GM18861 (cell line): ENCODE measurements at regions not wholly inside any gene's neighbourhood (a gene's known extent, or its start where the extent isn't known, plus 50 kb on each side); places are given as distances from the start of the nearest gene placed in this dataset.
"Not testable (repeated sequence)": the region's sequence is repeated elsewhere in the genome, so short reads cannot be mapped to it uniquely, and the experiment has no call there.

ENCODE experiments used
- ATAC-seq: cut with Tn5 transposase; IDR thresholded peaks from one replicate; pipeline ENCODE4 v1.9.1; 2021; ENCODE audit not compliant: unreplicated experiment

GRCh38 chr11:34001557-34002064 lies 49.9 kb upstream of the CAPRIN1 start:
- no peak for ATAC-seq

- ATAC-seq, result no peak
These were observed 52.1 kb upstream of the CAPRIN1 start for GRCh38 chr11:33999393-33999792.

GRCh38 chr11:33997584-33998251 lies 53.8 kb upstream of the CAPRIN1 start:
- no peak for ATAC-seq

DNA sequence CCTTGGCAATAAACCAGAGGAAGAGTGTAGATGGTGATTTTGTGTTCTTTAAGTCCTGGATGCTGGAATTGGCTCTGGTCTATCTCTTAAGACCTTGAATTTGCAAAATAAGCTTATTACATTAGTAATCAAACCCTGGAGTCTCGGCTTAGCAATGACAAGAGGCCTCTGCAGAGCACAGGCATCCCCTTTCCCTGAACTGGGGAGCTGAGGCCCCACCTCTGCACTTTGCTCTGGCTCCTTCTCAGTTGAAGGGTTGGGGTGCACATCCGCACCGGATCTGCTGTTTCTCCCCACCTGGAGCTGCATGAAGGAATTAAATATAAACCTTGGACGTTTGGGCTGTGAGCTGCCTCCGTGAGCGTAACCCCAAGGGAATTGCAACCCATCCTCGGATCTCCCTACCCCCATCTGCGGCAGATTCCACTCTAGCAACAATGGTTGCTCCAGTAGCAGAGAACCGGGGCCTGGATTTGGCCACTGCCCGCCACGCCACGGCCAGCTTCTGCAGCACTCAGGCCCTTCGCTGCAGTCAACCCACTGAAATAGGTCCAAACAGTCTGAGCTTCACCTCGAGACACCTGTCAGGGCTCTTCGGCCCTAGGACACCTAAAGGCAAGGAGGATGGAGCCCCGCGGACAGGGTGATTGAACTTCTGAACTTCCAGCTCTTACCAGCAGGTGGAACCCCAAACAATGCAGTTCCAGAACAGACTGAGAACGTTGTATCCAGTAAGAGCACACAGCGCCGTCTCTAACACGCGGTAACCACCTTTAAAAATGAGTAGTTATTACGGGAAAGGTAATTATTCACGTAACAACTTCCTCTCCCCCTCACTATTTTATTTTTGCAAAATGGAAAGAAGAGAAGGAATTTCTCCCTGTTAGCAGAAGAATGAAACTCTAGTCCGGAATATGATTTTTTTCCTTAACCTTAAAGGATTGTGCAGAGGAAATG lies 54.8 kb upstream of the CAPRIN1 start:
- peak; percentile 65 for ATAC-seq

- no peak for ATAC-seq
These were observed 56.6 kb upstream of the CAPRIN1 start for GRCh38 chr11:33994937-33995336.

- not testable (repeated sequence) for ATAC-seq
These were observed 60.4 kb upstream of the CAPRIN1 start for GRCh38 chr11:33991136-33991535.

- not testable (repeated sequence) for ATAC-seq
These were observed 61.4 kb upstream of the CAPRIN1 start for GRCh38 chr11:33990131-33990530.

- ATAC-seq, result no peak
These were observed 62.1 kb upstream of the CAPRIN1 start for GRCh38 chr11:33989461-33989860.

DNA sequence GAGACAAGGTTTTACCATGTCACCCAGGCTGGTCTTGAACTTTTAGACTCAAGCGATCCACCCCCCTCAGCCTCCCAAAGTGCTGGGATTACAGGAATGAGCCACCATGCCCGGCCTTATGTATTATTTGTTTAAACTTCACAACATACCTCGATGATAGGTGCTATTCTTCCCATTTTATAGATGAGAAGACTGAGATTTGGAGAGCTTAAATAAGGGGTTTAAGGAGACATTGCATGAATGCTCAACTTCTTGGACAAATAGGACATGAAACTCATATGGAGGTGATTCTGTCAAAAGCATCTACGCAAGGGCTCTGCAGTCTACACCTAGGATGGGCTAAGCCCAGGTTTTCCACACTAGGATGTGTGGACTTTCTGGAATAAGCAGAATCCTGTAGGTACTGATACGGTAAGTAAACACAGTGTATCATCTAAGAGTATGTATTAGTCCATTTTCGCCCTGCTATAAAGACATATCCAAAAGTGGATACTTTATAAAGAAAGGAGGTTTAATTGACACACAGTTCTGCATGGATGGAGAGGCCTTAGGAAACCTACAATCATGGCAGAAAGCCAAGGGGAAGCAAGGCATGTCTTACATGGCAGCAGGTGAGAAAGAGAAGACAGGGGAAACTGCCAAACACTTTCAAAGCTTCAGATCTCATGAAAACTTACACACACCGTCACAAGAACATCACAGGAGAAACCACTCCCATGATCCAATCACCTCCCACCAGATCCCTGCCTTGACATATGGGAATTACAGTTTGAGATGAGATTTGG lies 62.8 kb upstream of the CAPRIN1 start:
- ATAC-seq, result no peak

GRCh38 chr11:33987975-33988580 lies 63.5 kb upstream of the CAPRIN1 start:
- ATAC-seq, result no peak

- no peak for ATAC-seq
These were observed 64.0 kb upstream of the CAPRIN1 start for GRCh38 chr11:33987545-33987944.

GRCh38 chr11:33986597-33987501 lies 64.7 kb upstream of the CAPRIN1 start:
- ATAC-seq, result not testable (repeated sequence)

GRCh38 chr11:33984682-33985389 lies 66.7 kb upstream of the CAPRIN1 start:
- ATAC-seq, result no peak

- ATAC-seq, result no peak
These were observed 68.9 kb upstream of the CAPRIN1 start for GRCh38 chr11:33982661-33983060.

DNA sequence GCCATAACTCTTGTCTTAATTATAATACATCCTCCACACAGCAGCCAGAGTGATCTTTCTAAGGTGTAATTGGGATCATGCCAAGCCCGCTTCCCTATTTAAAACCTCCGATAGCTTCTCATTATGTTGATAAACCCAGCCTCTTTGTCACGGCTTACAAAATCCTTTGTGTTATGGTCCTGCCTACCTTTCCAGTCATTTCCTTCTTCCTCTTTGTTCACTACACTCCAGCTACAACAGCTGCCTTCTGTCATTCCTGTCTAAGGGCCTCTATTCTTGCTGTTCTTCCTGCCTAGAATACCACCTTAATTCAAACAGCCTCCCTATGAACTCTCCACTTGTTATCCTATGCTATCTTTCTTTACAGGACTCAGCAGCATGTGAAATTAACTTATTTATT lies 70.6 kb upstream of the CAPRIN1 start:
- ATAC-seq, result no peak

- no peak for ATAC-seq
These were observed 73.2 kb upstream of the CAPRIN1 start for GRCh38 chr11:33978376-33978775.

DNA sequence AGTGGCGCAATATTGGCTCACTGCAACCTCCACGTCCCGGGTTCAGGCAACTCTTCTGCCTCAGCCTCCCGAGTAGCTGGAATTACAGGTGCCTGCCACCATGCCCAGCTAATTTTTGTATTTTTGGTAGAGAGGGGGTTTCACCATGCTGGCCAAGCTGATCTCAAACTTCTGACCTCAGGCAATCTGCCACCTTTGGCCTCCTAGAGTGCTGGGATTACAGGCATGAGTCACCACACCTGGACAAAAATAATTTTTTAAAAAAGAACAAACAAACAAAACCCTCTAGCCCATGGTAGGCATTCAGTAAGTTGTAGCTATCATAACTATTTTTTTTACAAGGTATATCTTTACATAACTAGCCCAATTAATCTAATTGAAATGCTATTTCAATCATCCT lies 73.9 kb upstream of the CAPRIN1 start:
- no peak for ATAC-seq

DNA sequence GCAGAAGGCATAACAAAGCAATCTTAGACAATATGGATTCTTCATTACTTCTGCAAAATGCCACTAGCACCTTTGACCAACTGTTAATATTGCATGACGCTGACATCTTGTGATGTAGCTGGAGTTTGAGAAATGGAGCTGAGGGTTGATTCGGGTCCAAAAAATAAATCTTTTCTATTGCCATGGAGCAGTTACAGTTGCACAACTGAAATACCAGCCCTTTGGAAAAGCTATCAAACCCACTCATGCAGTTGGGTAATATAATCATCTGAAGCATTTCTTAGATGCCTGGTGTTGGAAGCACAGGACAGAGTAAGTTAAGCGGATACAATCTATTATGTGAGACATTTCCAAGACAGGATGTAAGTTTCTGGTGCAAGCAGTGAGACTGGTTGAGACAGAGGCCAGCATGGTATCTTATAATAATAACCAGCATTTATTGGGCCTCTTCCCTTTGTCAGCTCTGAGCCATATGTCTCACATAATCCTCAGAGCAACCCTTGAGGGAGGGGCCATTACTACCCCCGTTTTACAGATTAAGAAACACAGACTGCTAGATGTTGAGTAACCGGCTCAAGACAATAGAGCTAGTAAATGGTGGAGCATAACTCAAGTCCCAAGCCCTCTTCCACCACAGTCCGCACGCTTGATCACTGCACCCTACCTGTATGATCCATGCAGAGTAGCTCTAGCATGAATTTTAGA lies 74.9 kb upstream of the CAPRIN1 start:
- no peak for ATAC-seq
